SK-N-SH treated with all-trans-retinoic acid at 6 μM for 48 hours (cell line): ENCODE measurements at regions not wholly inside any gene's neighbourhood (a gene's known extent, or its start where the extent isn't known, plus 50 kb on each side); places are given as distances from the start of the nearest gene placed in this dataset.
"Not testable (repeated sequence)": the region's sequence is repeated elsewhere in the genome, so short reads cannot be mapped to it uniquely, and the experiment has no call there.

Experiments used
- ARNTL ChIP-seq: fragments of 450-650 bp; formaldehyde crosslinking; IDR thresholded peaks from 2 replicates; pipeline ENCODE4 v1.5.0; 2020; ENCODE audit warnings: low read depth, mild to moderate bottlenecking, moderate library complexity, borderline replicate concordance
- BACH2 ChIP-seq: fragments of 250-450 bp; sonication (Bioruptor Pico); IDR thresholded peaks from 2 replicates; pipeline ENCODE4 v1.9.0; 2021; ENCODE audit warnings: mild to moderate bottlenecking, borderline replicate concordance
- CREB5 ChIP-seq: fragments of 250-450 bp; sonication (Bioruptor Pico); IDR thresholded peaks from 2 replicates; pipeline ENCODE4 v1.5.1; 2020; ENCODE audit warnings: low read depth, mild to moderate bottlenecking, moderate library complexity
- CSDC2 ChIP-seq: fragments of 250-450 bp; sonication (Bioruptor Pico); IDR thresholded peaks from 2 replicates; pipeline ENCODE4 v1.5.0; 2020; ENCODE audit warnings: mild to moderate bottlenecking, moderate library complexity
- RARB ChIP-seq: fragments of 250-450 bp; sonication (Bioruptor Pico); IDR thresholded peaks from 2 replicates; pipeline ENCODE4 v1.8.0; 2021; ENCODE audit warnings: mild to moderate bottlenecking, moderate library complexity
- SNAI2 ChIP-seq: fragments of 250-450 bp; sonication (Bioruptor Pico); IDR thresholded peaks from 2 replicates; pipeline ENCODE4 v1.5.0; 2020; ENCODE audit warnings: mild to moderate bottlenecking, moderate library complexity
- ZNF565 ChIP-seq: fragments of 450-650 bp; formaldehyde crosslinking; conservative IDR thresholded peaks from 2 replicates; pipeline ENCODE4 v1.5.0; 2020; ENCODE audit warnings: low read depth, mild to moderate bottlenecking, moderate library complexity
- ZNF70 ChIP-seq: fragments of 450-650 bp; formaldehyde crosslinking; IDR thresholded peaks from 2 replicates; pipeline ENCODE4 v1.5.0; 2020; ENCODE audit warnings: mild to moderate bottlenecking, moderate library complexity
- TF ChIP-seq, protein P1 (sequence below): fragments of 250-450 bp; sonication (Bioruptor Pico); IDR thresholded peaks from 2 replicates; pipeline ENCODE4 v1.8.0; 2020; ENCODE audit warnings: mild to moderate bottlenecking, moderate library complexity, borderline replicate concordance
- TF ChIP-seq, protein P2 (sequence below): fragments of 250-450 bp; sonication (Bioruptor Pico); IDR thresholded peaks from 2 replicates; pipeline ENCODE4 v1.8.0; 2021; ENCODE audit warnings: low read depth, mild to moderate bottlenecking, moderate library complexity, borderline replicate concordance

- not testable (repeated sequence) for TF ChIP-seq BACH2, ARNTL, RARB, SNAI2, CSDC2, ZNF565, CREB5, ZNF70 (CRISPR knock-in tag)
- TF ChIP-seq, protein P1, sequence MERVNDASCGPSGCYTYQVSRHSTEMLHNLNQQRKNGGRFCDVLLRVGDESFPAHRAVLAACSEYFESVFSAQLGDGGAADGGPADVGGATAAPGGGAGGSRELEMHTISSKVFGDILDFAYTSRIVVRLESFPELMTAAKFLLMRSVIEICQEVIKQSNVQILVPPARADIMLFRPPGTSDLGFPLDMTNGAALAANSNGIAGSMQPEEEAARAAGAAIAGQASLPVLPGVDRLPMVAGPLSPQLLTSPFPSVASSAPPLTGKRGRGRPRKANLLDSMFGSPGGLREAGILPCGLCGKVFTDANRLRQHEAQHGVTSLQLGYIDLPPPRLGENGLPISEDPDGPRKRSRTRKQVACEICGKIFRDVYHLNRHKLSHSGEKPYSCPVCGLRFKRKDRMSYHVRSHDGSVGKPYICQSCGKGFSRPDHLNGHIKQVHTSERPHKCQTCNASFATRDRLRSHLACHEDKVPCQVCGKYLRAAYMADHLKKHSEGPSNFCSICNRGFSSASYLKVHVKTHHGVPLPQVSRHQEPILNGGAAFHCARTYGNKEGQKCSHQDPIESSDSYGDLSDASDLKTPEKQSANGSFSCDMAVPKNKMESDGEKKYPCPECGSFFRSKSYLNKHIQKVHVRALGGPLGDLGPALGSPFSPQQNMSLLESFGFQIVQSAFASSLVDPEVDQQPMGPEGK: not testable (repeated sequence)
- TF ChIP-seq, protein P2, sequence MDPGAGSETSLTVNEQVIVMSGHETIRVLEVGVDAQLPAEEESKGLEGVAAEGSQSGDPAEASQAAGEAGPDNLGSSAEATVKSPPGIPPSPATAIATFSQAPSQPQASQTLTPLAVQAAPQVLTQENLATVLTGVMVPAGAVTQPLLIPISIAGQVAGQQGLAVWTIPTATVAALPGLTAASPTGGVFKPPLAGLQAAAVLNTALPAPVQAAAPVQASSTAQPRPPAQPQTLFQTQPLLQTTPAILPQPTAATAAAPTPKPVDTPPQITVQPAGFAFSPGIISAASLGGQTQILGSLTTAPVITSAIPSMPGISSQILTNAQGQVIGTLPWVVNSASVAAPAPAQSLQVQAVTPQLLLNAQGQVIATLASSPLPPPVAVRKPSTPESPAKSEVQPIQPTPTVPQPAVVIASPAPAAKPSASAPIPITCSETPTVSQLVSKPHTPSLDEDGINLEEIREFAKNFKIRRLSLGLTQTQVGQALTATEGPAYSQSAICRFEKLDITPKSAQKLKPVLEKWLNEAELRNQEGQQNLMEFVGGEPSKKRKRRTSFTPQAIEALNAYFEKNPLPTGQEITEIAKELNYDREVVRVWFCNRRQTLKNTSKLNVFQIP: not testable (repeated sequence)
These were observed 142.2 kb upstream of the ELL2 start for GRCh38 chr5:96103829-96104228.
